ENCODE measurements at regions not wholly inside any gene's neighbourhood (a gene's known extent, or its start where the extent isn't known, plus 50 kb on each side); places are given as distances from the start of the nearest gene placed in this dataset.

GRCh38 chr13:89678466-89679121, 1668.9 kb upstream of the MIR17HG start:
- TF ChIP-seq CTCF (IDR thresholded peaks at IDR 0.05), result no peak
- no peak for TF ChIP-seq POLR2A (IDR thresholded peaks at IDR 0.05)
- TF ChIP-seq EP300 (IDR thresholded peaks at IDR 0.05), result no peak
- no peak for TF ChIP-seq POLR2AphosphoS5 (IDR thresholded peaks at IDR 0.05)

Measured in gastroesophageal sphincter (tissue), 3 donors.